Hematopoietic multipotent progenitor cell treated with erythropoietin and hydrocortisone succinate and interleukin-3 and kit ligand, for 15 days (in vitro differentiated cells): ENCODE measurements at regions not wholly inside any gene's neighbourhood (a gene's known extent, or its start where the extent isn't known, plus 50 kb on each side); places are given as distances from the start of the nearest gene placed in this dataset.
"Not testable (repeated sequence)": the region's sequence is repeated elsewhere in the genome, so short reads cannot be mapped to it uniquely, and the experiment has no call there.

Experiments
- DNase-seq: peaks from one replicate; pipeline ENCODE4 v3.0.0-alpha.2; 2015; ENCODE audit warnings: low spot score

DNA sequence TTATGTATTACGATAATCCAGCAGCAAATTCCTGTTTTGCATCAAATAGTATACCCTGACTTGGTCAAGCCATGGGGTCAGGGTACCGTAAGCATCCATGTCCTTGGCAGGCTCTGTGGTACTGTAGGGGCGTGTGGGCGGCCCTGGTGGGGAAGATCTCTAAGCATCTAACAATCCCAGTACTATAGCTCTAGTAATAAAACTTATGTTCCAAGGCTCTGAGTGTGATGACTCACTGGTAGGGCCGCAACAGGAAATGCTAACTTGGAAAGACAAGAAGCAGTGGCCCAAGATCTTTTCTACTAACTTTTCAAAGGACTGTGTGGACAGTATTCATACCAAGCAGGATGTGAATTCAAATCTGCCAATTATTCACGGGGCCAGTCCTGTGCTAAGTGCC, 63.8 kb downstream of the CLEC18A start:
- DNase-seq, result not testable (repeated sequence)

DNA sequence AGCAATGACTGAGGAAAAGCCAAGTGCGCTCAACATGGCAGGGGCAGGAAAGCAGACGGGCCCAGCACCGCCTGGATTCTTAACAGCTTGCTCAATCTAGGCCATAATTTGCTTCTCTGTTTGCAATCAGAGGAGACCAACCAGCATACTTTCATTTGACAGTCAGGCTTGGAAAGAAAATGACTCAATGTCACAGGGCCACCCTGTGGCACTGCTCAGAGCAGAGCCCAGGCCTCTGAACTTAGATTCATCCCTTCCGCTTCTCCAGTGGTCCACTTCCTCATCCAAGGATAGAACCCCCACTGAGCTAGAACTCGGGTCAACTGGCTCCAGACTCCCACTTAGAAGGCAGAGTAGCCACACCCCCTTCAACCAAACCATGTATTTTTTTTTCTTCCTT, 65.6 kb downstream of the CLEC18A start:
- DNase-seq, result not testable (repeated sequence)

DNA sequence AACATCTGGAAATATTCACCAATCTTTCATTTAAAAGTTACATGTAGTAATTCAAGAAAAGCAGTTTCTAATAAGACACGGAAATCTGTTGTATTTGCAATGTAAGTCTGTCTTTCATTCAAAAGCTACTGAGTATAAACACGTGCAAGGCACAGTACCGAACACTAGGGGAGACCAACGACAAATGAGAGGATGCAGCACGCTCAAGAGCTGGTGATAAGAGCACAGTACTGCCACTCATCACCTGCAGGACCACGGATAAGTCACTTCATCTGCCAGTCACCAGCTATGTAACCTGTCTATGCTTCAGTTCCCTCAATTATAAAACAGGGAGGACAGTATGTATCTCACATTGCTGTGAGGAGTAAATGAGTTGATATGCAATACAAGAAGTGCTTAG, 67.1 kb downstream of the CLEC18A start:
- DNase-seq, result peak; percentile 10

DNA sequence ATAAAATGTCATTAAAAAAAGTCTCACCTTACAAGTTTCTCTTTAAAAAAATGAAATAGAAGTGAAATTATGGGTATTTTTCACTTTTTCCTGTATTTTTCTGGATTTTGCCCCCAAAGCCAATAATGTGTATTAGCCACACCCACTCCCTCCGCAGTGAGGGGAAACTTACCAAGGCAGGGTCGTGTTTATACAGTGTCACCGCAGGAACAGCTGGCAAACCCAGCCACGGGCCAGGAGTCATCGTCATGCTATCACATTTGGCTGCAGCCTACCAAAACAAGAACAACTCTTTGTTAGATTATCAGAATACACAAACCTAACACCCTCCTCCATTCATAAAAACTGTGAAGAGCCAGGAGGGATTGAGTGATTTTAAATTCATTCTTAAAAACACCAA, 72.1 kb downstream of the CLEC18A start:
- not testable (repeated sequence) for DNase-seq

DNA sequence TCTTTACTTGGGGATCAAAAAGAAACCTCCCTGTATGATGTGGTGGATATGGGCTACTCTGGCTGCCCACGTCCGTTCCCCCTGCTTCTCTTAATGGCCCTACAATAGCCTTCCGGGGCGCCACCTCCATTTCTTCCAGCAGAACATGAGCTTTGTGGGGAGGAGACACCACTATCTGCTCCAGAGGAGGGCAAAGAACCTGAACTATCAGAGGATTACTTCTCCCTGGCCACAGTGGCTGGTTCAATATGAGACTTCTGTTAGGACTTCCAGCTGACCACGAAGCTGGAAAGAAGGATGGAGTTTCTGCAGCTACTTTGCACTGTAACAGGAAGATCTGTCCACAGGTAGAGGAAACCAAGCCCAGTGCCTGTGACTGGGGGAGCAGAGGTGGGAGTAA, 72.8 kb downstream of the CLEC18A start:
- not testable (repeated sequence) for DNase-seq

DNA sequence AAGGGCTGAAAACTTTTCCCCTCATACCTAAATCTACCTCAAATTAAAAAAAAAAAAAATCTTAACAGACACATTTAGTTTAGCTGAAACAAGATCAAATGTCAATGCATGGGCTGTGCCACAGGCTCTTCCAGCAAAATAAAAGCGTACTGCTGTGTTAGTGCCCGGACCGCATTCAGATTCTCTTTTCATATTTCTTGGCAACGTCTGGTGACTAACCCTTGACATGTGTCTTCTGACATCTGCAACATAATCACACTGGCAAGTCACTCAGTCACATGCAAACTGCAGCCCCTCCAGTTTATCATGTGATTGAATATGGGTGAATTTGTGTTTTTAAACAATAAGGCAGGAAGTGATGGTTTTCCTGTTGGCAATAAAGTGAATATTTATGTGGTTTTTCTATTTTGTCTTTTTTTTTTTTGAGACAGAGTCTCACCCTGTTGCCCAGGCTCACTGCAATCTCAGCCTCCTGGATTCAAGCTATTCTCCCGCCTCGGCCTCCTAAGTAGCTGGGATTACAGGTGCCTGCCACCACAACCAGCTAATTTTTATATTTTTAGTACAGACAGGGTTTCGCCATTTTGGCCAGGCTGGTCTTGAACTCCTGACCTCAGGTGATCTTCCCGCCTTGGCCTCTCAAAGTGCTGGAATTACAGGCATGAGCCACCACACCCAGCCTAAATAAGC, 75.2 kb downstream of the CLEC18A start:
- not testable (repeated sequence) for DNase-seq

DNA sequence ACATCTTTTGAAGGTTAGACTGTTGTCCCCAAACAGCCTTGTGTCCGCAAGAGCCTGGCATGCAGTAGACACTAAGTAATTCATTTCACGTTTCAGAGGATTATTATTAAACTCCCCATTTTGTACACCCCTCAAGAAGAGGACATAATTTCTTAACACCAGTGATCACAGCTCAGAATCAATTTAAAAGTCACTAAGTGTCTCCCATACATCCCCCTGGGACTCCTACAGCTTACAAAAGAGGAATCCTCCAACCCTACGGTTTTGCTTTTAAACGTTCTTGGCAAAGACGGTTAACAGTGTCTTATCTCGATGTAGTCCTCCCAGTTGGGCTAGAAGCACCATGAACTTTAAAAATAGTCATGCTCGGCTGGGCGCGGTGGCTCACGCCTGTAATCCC, 81.2 kb upstream of the PDPR start:
- DNase-seq, result not testable (repeated sequence)

DNA sequence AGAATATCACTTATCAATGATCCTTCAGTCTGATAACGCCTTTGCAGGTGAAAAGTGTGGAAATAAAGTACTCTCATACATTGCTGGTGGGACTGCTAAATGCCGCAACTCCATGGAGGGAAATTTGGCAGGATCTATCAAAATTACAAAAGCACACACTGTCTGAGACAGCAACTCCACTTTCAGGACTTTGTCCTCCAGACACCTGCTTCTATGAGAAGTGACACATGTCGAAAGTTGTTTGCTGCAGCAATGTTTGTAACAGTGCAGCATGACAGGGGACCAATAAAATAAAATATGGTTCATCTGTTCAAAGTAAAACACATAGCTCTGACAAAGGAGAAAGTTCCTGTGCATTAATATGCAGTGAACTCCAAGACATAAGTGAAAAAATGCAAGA, 76.2 kb upstream of the PDPR start:
- DNase-seq, result not testable (repeated sequence)

DNA sequence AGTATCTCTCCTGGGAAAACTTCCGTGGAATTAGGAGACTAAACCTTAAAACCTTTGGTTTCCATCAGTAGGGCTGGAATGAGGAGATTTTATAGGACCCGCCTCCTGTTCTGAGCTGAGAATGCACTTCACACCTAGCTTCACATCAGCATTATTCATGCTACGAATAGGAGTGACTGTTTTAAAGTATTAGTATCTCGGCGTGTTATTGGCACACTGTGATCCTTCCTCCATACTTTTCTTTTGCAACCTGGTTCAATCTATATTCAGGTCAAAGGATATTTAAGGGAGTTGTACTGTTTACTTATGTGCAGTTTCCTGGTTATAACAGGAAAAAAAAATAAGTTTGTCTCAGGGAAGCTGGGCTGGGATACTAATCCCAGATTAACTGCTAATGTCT, 73.6 kb upstream of the PDPR start:
- not testable (repeated sequence) for DNase-seq

DNA sequence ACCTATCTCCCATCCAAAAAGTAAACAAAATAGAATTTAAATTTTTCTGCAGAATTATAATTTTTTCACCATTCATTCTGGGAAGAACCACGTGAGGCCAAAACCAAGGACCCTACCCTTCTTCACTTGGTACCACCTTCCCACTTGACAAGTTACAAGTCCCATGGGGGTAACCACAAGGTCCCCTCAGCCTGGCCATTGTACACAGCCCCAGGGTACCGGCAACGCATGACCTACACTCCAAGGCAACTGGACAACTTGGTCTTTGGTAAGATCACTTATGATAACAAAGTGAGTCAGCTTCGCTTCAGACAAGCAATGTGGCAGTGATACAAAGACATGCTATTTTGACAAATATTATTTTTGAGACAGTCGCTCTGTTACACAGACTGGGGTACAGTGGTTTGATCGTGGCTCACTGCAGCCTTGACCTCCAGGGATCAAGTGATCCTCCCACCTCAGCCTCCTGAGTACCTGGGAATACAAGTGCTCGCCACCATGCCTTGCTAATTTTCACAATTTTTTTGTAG, 70.5 kb upstream of the PDPR start:
- DNase-seq, result not testable (repeated sequence)

DNA sequence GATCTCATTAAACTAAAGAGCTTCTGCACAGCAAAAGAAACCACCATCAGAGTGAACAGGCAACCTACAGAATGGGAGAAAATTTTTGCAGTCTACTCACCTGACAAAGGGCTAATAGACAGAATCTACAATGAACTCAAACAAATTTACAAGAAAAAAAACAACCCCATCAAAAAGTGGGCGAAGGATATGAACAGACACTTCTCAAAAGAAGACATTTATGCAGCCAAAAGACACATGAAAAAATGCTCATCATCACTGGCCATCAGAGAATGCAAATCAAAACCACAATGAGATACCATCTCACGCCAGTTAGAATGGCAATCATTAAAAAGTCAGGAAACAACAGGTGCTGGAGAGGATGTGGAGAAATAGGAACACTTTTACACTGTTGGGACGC, 67.6 kb upstream of the PDPR start:
- not testable (repeated sequence) for DNase-seq

DNA sequence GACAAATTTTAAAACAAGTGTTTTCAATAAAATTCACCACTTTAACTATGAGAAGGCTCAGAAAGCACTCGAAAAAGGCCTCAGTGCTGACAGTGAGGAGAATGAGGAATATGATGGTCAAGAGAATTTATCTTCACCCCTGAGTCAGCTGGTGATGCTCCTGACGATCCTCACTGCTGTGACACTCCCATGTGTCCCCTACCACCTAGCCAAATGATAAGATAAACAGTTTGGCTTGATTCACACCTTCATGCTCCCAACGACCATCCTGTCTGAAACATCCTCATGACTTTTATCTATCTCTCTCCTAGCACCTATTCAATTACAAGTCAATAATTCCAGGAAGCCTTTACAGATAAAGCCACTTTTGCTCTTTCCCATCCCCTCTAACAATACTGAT, 66.0 kb upstream of the PDPR start:
- DNase-seq, result not testable (repeated sequence)

DNA sequence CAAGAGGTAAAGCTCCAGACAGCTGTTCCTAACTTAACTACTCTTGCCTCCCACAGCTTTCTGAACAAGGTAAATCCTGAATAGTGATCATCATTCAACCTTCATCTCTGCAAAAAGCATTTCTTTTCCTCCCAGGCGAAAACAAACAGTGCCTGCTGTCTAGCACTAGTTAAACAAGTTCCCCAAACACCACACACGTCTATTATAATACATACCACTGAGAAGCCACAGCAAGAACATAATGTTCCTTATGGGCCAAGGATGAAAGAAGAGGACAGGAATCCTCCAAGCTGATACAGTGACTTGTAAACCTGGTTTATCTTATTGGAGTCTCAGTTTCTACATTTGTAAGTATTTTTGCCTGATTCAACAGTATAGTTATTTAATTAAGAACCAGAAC, 56.1 kb upstream of the PDPR start:
- DNase-seq, result not testable (repeated sequence)

DNA sequence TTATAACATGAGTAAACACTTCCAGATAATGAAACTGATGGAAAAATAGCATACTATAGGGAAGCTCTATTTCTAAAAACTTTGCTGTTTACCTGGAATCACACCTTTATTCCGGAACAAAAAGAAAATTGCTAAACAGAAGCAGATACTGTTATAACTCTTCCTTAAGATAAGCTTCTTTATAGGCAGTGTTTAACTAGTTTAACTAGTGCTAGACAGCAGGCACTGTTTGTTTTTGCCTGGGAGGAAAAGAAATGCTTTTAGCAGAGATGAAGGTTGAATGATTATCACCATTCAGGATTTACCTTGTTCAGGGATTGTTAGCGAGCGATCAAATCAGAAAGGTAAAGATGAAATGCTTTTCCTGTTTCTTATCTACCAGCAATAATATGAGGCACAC, 54.7 kb upstream of the PDPR start:
- DNase-seq, result not testable (repeated sequence)

DNA sequence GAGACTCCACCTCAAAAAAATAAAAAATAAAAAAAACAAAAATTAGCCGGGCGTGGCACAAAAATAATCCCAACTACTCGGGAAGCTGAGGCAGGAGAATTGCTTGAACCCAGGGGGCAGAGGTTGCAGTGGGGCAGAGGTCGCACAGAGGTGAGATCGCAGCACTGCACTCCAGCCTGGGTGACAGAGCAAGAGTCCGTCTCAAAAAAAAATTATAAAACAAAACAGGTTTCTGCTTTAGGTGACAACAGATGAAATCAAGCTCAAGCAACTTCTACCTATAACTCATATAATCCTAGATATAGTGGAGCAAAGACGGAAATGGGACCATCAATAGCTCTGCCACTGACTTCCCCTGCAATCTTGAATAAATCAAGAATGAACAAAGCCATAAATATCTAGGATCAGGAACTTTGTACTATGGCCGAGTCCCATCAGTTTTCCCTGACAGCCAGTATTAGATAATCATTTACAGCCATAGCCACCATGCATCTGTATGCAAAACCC, 53.6 kb upstream of the PDPR start:
- DNase-seq, result not testable (repeated sequence)

DNA sequence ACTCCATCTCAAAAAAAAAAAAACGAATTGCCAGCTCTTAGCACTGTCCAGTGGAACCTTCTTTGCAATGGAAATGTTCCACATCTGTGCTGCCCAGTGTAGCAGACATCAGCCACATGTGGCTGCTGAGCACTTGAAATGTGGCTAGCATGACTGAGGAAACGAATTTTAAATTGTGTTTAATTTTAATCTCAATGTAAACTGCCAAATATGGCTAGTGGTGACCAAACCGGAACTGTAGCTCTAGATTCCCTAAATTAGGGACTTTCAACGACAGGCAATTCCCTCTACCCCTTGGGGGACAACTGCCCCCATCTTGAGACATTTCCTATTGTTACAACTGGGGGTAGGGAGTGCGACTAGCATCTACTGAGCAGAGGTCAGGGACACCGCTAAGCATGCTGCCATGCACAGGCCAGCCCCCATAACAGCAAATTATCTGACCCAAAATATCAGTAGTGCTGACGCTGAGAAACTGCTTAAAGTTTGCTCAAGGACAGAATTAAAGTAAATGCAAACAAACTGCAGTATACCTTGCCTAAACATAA, 52.4 kb upstream of the PDPR start:
- not testable (repeated sequence) for DNase-seq

DNA sequence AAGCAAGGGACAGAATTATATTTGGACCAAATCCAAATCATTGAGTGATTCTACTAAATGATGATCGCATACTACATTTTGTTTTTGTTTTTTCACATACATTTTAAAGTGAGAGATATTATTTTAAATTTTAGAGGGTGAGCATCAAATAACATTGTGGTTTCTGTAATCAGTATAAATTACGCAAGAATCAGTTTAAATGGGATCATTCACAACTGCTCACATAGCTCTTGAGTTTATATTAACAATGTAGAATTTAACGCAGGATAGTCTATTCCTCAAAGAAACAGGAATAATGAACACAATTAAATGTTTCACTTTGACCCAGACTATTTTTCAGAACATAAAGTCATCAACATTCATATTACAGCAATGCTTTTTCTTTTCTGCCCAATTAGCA, 51.2 kb upstream of the PDPR start:
- DNase-seq, result not testable (repeated sequence)
